ENCODE measurements at regions not wholly inside any gene's neighbourhood (a gene's known extent, or its start where the extent isn't known, plus 50 kb on each side); places are given as distances from the start of the nearest gene placed in this dataset.

DNA sequence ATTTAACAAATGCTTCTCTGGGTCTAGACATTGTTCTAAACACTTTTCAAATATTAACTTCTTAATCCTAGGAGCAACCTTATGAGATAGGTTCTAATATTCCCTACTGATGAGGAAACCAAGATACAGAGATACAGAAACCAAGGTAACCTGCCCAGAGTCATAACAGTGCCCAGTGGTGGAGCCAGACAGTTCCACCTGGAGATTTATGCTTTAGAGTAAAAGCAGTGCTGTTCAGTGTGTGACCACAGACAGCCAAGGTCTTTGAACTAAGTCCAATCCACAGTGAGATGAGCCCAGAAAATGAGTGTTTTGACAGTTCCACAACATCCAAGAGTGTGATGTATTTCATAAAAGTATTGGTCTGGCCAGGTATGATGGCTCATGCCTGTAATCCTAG, 105.2 kb upstream of the UMPS start:
- ATAC-seq (ENCODE audit: insufficient number of reproducible peaks, low FRiP score, low read depth): no peak
- H3K27ac ChIP-seq: no peak overlapping the region

DNA sequence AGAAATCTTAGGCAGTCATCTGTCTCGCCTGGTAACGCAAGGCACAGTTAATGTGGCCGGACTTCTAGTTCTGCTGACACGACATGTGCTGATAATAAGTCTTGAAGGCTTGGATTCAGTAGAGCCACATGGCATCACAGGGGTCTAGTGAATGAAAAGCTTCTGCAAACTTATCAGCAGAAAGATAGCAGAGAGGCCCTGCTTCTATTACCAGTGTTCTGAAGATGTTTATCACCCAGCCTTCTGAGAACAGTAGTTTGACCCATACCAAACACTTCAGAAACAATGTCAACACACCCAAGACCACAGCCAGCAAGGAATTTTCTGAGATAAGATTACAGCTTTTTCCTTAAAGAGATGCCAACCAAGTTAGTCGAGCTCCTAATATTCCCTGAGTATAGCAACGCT, 102.7 kb upstream of the UMPS start:
- H3K9me3 ChIP-seq: no peaks in the 10 kb centered on the region
- DNase-seq (ENCODE audit: low spot score): no peak
- no peaks in the 10 kb centered on the region for H3K4me1 ChIP-seq (ENCODE audit: control insufficient read depth in 1 of 2, low read depth in 2 of 2)
- H3K4me3 ChIP-seq: no peak overlapping the region
- peak; percentile 27 for ATAC-seq (ENCODE audit: insufficient number of reproducible peaks, low FRiP score, low read depth)
- no peak overlapping the region for H3K27ac ChIP-seq
- peaks cover 4% of the 10 kb centered on the region for H3K36me3 ChIP-seq
- TF ChIP-seq, protein P1, sequence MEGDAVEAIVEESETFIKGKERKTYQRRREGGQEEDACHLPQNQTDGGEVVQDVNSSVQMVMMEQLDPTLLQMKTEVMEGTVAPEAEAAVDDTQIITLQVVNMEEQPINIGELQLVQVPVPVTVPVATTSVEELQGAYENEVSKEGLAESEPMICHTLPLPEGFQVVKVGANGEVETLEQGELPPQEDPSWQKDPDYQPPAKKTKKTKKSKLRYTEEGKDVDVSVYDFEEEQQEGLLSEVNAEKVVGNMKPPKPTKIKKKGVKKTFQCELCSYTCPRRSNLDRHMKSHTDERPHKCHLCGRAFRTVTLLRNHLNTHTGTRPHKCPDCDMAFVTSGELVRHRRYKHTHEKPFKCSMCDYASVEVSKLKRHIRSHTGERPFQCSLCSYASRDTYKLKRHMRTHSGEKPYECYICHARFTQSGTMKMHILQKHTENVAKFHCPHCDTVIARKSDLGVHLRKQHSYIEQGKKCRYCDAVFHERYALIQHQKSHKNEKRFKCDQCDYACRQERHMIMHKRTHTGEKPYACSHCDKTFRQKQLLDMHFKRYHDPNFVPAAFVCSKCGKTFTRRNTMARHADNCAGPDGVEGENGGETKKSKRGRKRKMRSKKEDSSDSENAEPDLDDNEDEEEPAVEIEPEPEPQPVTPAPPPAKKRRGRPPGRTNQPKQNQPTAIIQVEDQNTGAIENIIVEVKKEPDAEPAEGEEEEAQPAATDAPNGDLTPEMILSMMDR (IDR thresholded peaks at IDR 0.05): no peak
- no peaks in the 10 kb centered on the region for H3K27me3 ChIP-seq (replicated peaks; ENCODE audit: insufficient read depth)

More for the DNA sequence above, 105.2 kb upstream of the UMPS start:
- Histone ChIP-seq H3K4me1 (ENCODE audit: control insufficient read depth in 1 of 2, low read depth in 2 of 2) (peaks cover 3 to 6% of the 10 kb centered on the region in 2 donors), H3K4me3 (no peak overlapping the region), H3K9me3 (no peaks in the 10 kb centered on the region), H3K36me3 (no peaks in the 10 kb centered on the region), H3K27me3 (replicated peaks; ENCODE audit: insufficient read depth) (no peaks in the 10 kb centered on the region)
- no peak for DNase-seq (ENCODE audit: low spot score)
- TF ChIP-seq, protein P1 (IDR thresholded peaks at IDR 0.05): no peak

DNA sequence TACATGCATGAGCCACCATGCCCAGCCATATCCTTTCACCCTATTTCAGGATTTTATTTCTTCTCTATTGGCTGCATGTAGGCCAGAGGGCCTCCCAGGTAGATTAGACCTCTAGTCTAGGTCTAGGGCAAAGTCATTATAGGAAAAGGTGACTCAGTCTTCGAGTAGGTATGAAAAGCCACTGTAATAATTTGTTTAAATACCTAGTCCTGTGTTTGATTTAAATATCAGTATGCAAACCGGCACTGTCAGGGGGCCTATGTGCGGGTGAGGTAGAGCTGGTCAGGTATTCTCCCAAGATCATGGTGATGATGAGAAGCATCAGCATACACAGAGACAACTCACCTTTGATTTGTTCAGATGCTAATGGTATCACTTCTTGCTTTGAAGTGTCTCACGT, 101.4 kb upstream of the UMPS start:
- DNase-seq (ENCODE audit: low spot score) (no peak), ATAC-seq (ENCODE audit: insufficient number of reproducible peaks, low FRiP score, low read depth) (no peak)
- Histone ChIP-seq H3K27me3 (replicated peaks; ENCODE audit: insufficient read depth) (no peaks in the 10 kb centered on the region), H3K36me3 (peaks cover 7% of the 10 kb centered on the region), H3K4me3 (no peak overlapping the region), H3K9me3 (no peaks in the 10 kb centered on the region), H3K4me1 (ENCODE audit: control insufficient read depth in 1 of 2, low read depth in 2 of 2) (no peaks in the 10 kb centered on the region), H3K27ac (no peak overlapping the region)
- TF ChIP-seq, protein P1 (IDR thresholded peaks at IDR 0.05): no peak

DNA sequence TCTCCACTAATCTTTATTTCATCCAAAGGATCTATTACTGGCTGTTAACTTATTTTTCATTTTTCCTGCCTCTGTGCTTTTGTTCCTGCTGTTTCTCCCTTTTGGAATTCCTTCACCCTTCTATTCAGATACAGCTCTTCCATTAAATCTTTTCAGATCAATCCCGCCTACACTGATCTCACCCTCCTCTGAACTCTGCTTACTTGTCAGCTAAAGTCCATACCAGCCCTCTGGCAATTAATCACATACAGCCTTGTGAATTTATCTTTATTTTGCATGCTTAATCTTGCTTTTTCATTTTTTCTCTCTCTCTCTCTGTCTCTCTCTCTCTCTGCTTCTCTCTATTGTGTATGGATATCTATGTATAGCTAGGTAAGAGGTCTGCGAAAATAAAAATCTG, 100.8 kb upstream of the UMPS start:
- TF ChIP-seq, protein P1 (IDR thresholded peaks at IDR 0.05): no peak
- Histone ChIP-seq H3K9me3 (no peaks in the 10 kb centered on the region), H3K27ac (no peak overlapping the region), H3K27me3 (replicated peaks; ENCODE audit: insufficient read depth) (no peaks in the 10 kb centered on the region), H3K4me1 (ENCODE audit: control insufficient read depth in 1 of 2, low read depth in 2 of 2) (no peaks in the 10 kb centered on the region), H3K4me3 (no peak overlapping the region), H3K36me3 (peaks cover 10% of the 10 kb centered on the region)
- DNase-seq (ENCODE audit: low spot score) (no peak), ATAC-seq (ENCODE audit: insufficient number of reproducible peaks, low FRiP score, low read depth) (no peak)

DNA sequence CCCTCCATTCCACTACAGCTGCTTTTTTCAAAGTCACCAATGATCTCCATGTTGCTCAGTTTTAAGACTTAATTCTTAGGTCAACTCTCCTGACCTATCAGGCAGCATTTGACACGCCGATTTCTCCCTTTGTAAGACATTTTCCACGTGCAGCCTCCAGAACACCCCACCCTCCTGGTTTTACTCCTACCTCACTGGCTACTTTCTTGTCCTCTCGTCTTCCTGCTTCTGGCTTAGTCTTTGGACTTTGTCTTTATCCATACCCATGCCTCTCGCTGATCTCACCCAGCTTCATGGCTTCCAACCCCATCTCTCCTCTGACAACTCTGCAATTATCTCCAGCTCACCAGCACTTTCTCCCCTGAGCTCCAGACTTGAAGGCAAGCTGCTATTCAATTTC, 99.3 kb upstream of the UMPS start:
- DNase-seq (ENCODE audit: low spot score): no peak
- Histone ChIP-seq H3K9me3 (no peaks in the 10 kb centered on the region), H3K4me1 (ENCODE audit: control insufficient read depth in 1 of 2, low read depth in 2 of 2) (no peaks in the 10 kb centered on the region), H3K36me3 (peaks cover 22% of the 10 kb centered on the region), H3K4me3 (no peak overlapping the region), H3K27me3 (replicated peaks; ENCODE audit: insufficient read depth) (no peaks in the 10 kb centered on the region), H3K27ac (no peak overlapping the region)
- ATAC-seq (ENCODE audit: insufficient number of reproducible peaks, low FRiP score, low read depth): no peak
- TF ChIP-seq, protein P1 (IDR thresholded peaks at IDR 0.05): no peak
